Colonic mucosa (tissue), 4 donors: ENCODE measurements at regions not wholly inside any gene's neighbourhood (a gene's known extent, or its start where the extent isn't known, plus 50 kb on each side); places are given as distances from the start of the nearest gene placed in this dataset.

Experiments used
- DNase-seq: peaks from one replicate; pipeline ENCODE4 v3.0.0-alpha.2; 2020
- H3K27ac ChIP-seq: fragments of 200-600 bp; one replicate; pipeline ENCODE4 v1.8.0; 2021
- H3K27me3 ChIP-seq: fragments of 200-600 bp; one replicate; pipeline ENCODE4 v1.8.0; 2021
- H3K36me3 ChIP-seq: fragments of 200-600 bp; one replicate; pipeline ENCODE4 v1.8.0; 2021
- H3K4me1 ChIP-seq: fragments of 200-600 bp; one replicate; pipeline ENCODE4 v1.8.0; 2021; ENCODE audit warnings: mild to moderate bottlenecking
- H3K4me3 ChIP-seq: fragments of 200-600 bp; one replicate; pipeline ENCODE4 v1.8.0; 2021
- H3K9ac ChIP-seq, 2 donors: one replicate each; pipeline ENCODE4 v1.7.0; 2013; ENCODE audit warnings: control low read depth in 2 of 2, low read depth in 2 of 2, low read length in 2 of 2
- H3K9me3 ChIP-seq: fragments of 200-600 bp; one replicate; pipeline ENCODE4 v1.8.0; 2021
- intact Hi-C: fragments of 100-400 bp; cut with DNase I; formaldehyde crosslinking; loops from one replicate; pipeline ENCODE4 v1.14.1; 2022
- TF ChIP-seq, protein P1 (sequence below): fragments of 200-600 bp; IDR thresholded peaks from one replicate; pipeline ENCODE4 v1.8.0; 2022; ENCODE audit warnings: antibody characterized with exemption, mild to moderate bottlenecking
- donor health status: healthy.
- donor health status: DM: no; HTN: no; CAD: no.
- donor health status: DM: no; HTN: no; CAD: no.

- no peaks in the 10 kb centered on the region for H3K36me3 ChIP-seq
- H3K4me1 ChIP-seq, result no peaks in the 10 kb centered on the region
- no peak overlapping the region for H3K9ac ChIP-seq
- intact Hi-C loops, result no loop called here
- no peak overlapping the region for H3K4me3 ChIP-seq
- H3K27me3 ChIP-seq, result peaks cover 16% of the 10 kb centered on the region
- TF ChIP-seq, protein P1, sequence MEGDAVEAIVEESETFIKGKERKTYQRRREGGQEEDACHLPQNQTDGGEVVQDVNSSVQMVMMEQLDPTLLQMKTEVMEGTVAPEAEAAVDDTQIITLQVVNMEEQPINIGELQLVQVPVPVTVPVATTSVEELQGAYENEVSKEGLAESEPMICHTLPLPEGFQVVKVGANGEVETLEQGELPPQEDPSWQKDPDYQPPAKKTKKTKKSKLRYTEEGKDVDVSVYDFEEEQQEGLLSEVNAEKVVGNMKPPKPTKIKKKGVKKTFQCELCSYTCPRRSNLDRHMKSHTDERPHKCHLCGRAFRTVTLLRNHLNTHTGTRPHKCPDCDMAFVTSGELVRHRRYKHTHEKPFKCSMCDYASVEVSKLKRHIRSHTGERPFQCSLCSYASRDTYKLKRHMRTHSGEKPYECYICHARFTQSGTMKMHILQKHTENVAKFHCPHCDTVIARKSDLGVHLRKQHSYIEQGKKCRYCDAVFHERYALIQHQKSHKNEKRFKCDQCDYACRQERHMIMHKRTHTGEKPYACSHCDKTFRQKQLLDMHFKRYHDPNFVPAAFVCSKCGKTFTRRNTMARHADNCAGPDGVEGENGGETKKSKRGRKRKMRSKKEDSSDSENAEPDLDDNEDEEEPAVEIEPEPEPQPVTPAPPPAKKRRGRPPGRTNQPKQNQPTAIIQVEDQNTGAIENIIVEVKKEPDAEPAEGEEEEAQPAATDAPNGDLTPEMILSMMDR, result no peak
- no peak for DNase-seq
- H3K9me3 ChIP-seq, result no peaks in the 10 kb centered on the region
- no peak overlapping the region for H3K27ac ChIP-seq
Observed at GRCh38 chr2:196587739-196588138, 51.8 kb upstream of the CCDC150 start.

DNA sequence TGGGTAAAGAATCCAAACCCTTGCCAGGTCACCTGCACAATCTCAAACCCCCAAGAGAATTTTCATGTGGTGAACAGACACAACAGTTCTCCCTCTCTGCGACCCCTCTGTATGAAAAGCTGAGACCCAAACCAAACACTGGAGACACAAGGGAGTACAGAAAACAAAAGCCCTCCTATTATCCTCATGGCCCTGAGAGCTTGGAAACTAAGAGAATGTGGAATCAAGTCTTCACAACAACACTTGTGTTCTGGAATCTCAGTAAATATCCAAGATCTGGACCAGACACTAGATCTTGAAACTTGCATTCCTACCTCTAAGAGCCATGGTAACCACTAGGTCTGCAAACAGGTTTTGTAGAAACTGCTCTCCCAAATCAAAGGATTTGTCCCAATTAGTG lies 50.1 kb upstream of the CCDC150 start:
- Histone ChIP-seq H3K4me1 (no peaks in the 10 kb centered on the region), H3K9me3 (no peaks in the 10 kb centered on the region), H3K36me3 (no peaks in the 10 kb centered on the region), H3K4me3 (no peak overlapping the region), H3K27me3 (peaks cover 27% of the 10 kb centered on the region), H3K27ac (no peak overlapping the region), H3K9ac (no peak overlapping the region)
- TF ChIP-seq, protein P1, result no peak
- no peak for DNase-seq
- intact Hi-C loops, result no loop called here
